ENCODE measurements at regions not wholly inside any gene's neighbourhood (a gene's known extent, or its start where the extent isn't known, plus 50 kb on each side); places are given as distances from the start of the nearest gene placed in this dataset.
"Not testable (repeated sequence)": the region's sequence is repeated elsewhere in the genome, so short reads cannot be mapped to it uniquely, and the experiment has no call there.

DNA sequence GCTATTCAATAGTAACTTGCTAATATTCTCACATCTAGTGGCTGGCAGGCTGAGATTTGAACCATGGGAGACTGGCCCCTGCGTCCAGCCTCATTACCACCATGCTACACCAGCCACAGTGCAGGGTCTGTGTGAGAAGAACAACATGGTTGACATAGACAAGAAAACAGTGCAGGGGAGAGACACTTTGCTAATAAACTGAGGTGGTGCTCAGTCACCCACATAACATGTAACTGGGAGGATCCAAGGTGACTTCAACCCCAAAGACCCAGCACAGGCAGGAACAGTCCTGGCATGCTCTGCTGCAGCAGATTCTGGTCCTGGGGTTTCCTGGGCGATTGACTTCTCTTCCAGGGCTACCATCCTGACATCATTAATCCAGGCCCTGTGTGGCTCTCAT lies 143.1 kb downstream of the CSNK2A3 start:
- FAIRE-seq (no peak), ATAC-seq (no peak)
- 66 to 77% methylated on average over 2 of the region's 2 CpGs for WGBS, 2 donors

DNA sequence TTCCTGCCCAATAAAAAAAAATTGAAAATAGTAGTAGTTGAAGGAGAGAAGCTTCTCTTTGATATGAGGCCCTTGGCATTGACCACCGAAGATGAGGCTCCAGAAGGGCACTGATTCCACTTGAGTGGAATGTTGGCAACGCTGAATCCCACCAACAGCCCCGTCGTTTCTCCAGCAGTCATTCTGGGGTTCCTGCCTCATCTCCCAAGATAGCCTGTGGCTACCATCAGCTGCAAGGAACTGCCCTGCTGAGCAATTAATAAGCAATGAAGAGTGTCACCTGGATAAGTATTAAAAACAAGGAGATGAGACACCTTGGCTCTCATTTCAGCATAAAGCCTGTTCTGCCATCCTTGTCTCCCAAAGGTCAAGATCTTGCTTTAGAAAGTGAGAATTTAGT lies 144.1 kb downstream of the CSNK2A3 start:
- H3K27me3 ChIP-seq: no peaks in the 10 kb centered on the region
- DNase-seq (no peak), ATAC-seq (no peak), FAIRE-seq (no peak)
- no peak overlapping the region for H3K4me3 ChIP-seq
- H3K36me3 ChIP-seq: no peaks in the 10 kb centered on the region
- WGBS, 2 donors: 72 to 76% methylated on average over 4 of the region's 4 CpGs
- intact Hi-C loops (cut with DNase I): no loop called here
- H3K4me1 ChIP-seq: no peaks in the 10 kb centered on the region
- TF ChIP-seq, protein P1, sequence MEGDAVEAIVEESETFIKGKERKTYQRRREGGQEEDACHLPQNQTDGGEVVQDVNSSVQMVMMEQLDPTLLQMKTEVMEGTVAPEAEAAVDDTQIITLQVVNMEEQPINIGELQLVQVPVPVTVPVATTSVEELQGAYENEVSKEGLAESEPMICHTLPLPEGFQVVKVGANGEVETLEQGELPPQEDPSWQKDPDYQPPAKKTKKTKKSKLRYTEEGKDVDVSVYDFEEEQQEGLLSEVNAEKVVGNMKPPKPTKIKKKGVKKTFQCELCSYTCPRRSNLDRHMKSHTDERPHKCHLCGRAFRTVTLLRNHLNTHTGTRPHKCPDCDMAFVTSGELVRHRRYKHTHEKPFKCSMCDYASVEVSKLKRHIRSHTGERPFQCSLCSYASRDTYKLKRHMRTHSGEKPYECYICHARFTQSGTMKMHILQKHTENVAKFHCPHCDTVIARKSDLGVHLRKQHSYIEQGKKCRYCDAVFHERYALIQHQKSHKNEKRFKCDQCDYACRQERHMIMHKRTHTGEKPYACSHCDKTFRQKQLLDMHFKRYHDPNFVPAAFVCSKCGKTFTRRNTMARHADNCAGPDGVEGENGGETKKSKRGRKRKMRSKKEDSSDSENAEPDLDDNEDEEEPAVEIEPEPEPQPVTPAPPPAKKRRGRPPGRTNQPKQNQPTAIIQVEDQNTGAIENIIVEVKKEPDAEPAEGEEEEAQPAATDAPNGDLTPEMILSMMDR (IDR thresholded peaks at IDR 0.05): no peak
- no peaks in the 10 kb centered on the region for H3K9me3 ChIP-seq
- H3K27ac ChIP-seq: no peak overlapping the region

More for the DNA sequence above, 143.1 kb downstream of the CSNK2A3 start:
- Histone ChIP-seq H3K27ac (no peak overlapping the region), H3K27me3 (no peaks in the 10 kb centered on the region), H3K4me1 (no peaks in the 10 kb centered on the region), H3K4me3 (no peak overlapping the region), H3K9me3 (no peaks in the 10 kb centered on the region), H3K36me3 (no peaks in the 10 kb centered on the region)
- DNase-seq: no peak
- TF ChIP-seq, protein P1 (IDR thresholded peaks at IDR 0.05): no peak
- intact Hi-C loops (cut with DNase I): no loop called here

DNA sequence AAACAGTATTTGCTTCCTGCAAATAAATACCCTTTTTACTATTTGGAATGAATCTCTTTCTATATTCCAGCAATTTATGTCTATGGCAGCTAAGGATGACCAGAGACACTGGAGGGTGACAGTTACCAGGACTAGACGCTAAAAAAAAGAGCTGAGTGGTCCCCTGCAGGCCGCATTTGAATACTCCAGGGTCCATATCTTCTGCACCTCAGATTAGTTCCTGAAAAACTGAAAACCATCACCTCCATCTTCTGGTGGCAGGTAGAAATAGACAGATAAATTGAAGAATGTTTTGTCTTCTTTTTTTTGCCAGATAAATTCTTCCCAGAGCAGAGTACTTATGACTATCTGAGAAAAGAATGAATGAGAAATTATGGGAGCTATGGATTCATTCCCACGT lies 145.6 kb downstream of the CSNK2A3 start:
- no peak overlapping the region for H3K4me3 ChIP-seq
- intact Hi-C loops (cut with DNase I): no loop called here
- H3K4me1 ChIP-seq: no peaks in the 10 kb centered on the region
- no peaks in the 10 kb centered on the region for H3K9me3 ChIP-seq
- DNase-seq: no peak
- no peak overlapping the region for H3K27ac ChIP-seq
- TF ChIP-seq, protein P1 (IDR thresholded peaks at IDR 0.05): no peak
- ATAC-seq: no peak
- 59 to 74% methylated on average over 3 of the region's 3 CpGs for WGBS, 2 donors
- no peak for FAIRE-seq
- no peaks in the 10 kb centered on the region for H3K36me3 ChIP-seq
- no peaks in the 10 kb centered on the region for H3K27me3 ChIP-seq

DNA sequence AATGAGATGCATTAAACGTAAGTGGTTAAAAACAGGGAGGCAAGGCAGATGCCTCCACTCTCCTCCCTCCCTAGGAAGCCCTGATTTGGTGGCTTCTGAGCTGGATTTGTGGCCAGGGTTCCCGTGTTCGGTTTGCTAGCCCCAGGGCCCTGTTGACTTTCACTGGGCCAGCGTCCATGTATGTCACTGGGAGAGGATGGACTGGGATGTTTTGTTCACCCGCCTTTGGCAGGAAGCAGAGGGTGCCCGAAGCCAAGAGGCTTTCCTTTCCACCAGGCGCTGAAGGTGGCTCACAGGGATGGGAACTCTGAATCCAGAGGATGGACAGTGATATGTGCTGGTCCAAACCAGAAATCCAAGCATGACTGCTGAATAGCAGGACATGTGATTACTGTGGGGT lies 146.6 kb downstream of the CSNK2A3 start:
- no peak for ATAC-seq
- Histone ChIP-seq H3K4me1 (no peaks in the 10 kb centered on the region), H3K27ac (no peak overlapping the region), H3K9me3 (no peaks in the 10 kb centered on the region), H3K27me3 (no peaks in the 10 kb centered on the region), H3K36me3 (no peaks in the 10 kb centered on the region), H3K4me3 (no peak overlapping the region)
- no peak for DNase-seq
- FAIRE-seq: no peak
- intact Hi-C loops (cut with DNase I): no loop called here
- WGBS, 2 donors: 71 to 78% methylated on average over 7 of the region's 7 CpGs
- TF ChIP-seq, protein P1 (IDR thresholded peaks at IDR 0.05): no peak

DNA sequence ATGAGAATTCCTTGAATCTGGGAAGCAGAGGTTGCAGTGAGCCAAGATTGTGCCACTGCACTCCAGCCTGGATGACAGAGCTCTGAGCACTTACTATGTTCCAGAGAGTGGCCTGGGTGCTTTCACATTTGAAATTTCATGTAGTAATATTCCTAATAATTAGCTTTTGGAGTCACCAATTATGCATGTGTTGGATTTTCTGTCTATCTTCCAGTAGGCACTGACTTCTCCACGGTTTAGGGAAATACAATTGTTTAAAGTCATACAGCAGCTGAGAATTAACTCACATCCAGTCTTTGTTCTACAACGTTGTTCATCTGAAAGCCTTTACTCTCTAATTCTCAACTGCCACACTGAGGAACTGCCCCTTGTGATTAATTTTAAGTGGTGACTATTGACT lies 150.2 kb downstream of the CSNK2A3 start:
- Histone ChIP-seq H3K36me3 (no peaks in the 10 kb centered on the region), H3K4me1 (no peaks in the 10 kb centered on the region), H3K9me3 (no peaks in the 10 kb centered on the region), H3K27ac (no peak overlapping the region), H3K27me3 (no peaks in the 10 kb centered on the region), H3K4me3 (no peak overlapping the region)
- TF ChIP-seq, protein P1 (IDR thresholded peaks at IDR 0.05): no peak
- no peak for DNase-seq
- no peak for FAIRE-seq
- ATAC-seq: no peak
- 60 to 61% methylated on average over 2 of the region's 2 CpGs for WGBS, 2 donors
- intact Hi-C loops (cut with DNase I): no loop called here

DNA sequence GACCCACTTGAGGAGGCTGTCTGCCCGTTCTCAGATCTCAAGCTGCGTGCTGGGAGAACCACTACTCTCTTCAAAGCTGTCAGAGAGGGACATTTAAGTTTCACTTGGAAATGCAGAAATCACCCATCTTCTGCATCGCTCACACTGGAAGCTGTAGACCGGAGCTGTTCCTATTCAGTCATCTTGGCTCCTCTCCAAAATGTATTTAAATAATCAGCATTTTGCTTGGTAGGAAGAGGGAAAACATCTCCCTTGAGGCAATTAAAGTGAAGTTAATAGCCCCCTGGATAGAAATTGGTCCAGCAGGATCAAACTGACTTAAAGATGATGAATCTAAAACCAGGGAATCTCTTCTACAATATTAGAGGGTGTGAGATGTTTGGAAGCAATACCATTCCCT lies 151.7 kb downstream of the CSNK2A3 start:
- 61 to 73% methylated on average over 4 of the region's 4 CpGs for WGBS, 2 donors
- intact Hi-C loops (cut with DNase I); FAIRE-seq: not testable (repeated sequence)

More for the DNA sequence above, 151.7 kb downstream of the CSNK2A3 start:
- H3K27ac ChIP-seq, H3K4me3 ChIP-seq, H3K9me3 ChIP-seq, H3K27me3 ChIP-seq, DNase-seq, H3K36me3 ChIP-seq, ATAC-seq, H3K4me1 ChIP-seq: not testable (repeated sequence)
